ENCODE measurements at regions not wholly inside any gene's neighbourhood (a gene's known extent, or its start where the extent isn't known, plus 50 kb on each side); places are given as distances from the start of the nearest gene placed in this dataset.

DNA sequence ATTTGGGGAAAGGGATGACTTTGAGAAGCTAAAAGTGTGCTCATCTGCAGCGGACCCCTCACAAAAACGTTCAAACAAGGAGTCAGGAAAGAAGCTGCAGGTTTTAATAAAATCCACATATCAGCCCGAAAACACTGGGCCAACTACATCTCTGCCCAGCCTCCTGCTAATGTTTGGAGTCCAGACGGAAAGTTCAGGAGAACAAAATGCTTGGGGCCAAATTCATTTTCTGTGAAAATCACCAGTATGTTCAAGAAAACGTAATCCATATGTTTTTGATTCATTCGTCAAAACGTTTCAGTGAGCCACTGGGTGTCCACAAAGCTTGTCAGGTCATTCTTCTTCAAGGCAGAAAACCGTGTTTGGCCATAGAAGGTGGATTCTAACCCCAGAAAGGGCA is 87.5 kb upstream of the GAS1 start:
- no peak overlapping the region for H3K9ac ChIP-seq (ENCODE audit: control insufficient read depth, extremely low read depth, insufficient read depth, low read length)
- no peak overlapping the region for H3K4me2 ChIP-seq (ENCODE audit: control insufficient read depth, extremely low read depth, insufficient read depth, low read depth, low read length)
- TF ChIP-seq EZH2 (IDR thresholded peaks at IDR 0.05; ENCODE audit: low read length) = no peak
- TF ChIP-seq, protein P1, sequence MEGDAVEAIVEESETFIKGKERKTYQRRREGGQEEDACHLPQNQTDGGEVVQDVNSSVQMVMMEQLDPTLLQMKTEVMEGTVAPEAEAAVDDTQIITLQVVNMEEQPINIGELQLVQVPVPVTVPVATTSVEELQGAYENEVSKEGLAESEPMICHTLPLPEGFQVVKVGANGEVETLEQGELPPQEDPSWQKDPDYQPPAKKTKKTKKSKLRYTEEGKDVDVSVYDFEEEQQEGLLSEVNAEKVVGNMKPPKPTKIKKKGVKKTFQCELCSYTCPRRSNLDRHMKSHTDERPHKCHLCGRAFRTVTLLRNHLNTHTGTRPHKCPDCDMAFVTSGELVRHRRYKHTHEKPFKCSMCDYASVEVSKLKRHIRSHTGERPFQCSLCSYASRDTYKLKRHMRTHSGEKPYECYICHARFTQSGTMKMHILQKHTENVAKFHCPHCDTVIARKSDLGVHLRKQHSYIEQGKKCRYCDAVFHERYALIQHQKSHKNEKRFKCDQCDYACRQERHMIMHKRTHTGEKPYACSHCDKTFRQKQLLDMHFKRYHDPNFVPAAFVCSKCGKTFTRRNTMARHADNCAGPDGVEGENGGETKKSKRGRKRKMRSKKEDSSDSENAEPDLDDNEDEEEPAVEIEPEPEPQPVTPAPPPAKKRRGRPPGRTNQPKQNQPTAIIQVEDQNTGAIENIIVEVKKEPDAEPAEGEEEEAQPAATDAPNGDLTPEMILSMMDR (optimal IDR thresholded peaks at IDR 0.05 in 1 of 3, IDR thresholded peaks at IDR 0.05 in 1 of 3, conservative IDR thresholded peaks at IDR 0.05 in 1 of 3; ENCODE audit: extremely low read depth in 1 of 3, insufficient read depth in 2 of 3, low read length in 3 of 3) = no peak

DNA sequence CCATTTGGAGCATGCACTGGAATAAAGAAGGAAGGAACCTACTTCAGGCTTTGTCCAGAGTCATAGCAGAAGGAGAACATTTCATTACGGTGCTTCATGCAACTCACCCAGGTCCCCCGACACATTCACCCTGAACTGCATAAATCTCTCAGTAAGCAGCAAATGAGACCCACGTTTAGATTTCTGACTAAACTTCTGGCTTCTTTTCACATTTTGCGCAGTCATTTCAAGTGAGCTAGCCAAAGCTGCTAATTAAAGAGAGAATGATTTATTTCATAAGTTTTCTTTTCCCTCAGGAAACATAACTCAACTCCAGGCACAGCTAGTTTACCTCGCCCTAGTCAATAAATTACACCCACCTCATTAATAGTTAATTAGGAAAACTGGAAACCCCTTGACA is 88.6 kb upstream of the GAS1 start:
- no peaks in the 10 kb centered on the region for H3K36me3 ChIP-seq (ENCODE audit: control insufficient read depth in 2 of 2, extremely low read depth in 1 of 2, insufficient read depth in 2 of 2, low read length in 2 of 2)
- H3K27me3 ChIP-seq (ENCODE audit: control insufficient read depth, extremely low read depth, insufficient read depth, low read length) = no peaks in the 10 kb centered on the region
- no peak overlapping the region for H2AFZ ChIP-seq (ENCODE audit: control insufficient read depth, low read length)
- H3K9me3 ChIP-seq (ENCODE audit: control insufficient read depth, low read depth, low read length) = no peaks in the 10 kb centered on the region
- DNase-seq (ENCODE audit: low read depth, low spot score) (no peak), FAIRE-seq (no peak)
- H3K4me3 ChIP-seq (ENCODE audit: control insufficient read depth in 2 of 3, extremely low read depth in 1 of 3, insufficient read depth in 2 of 3, low read depth in 1 of 3, low read length in 3 of 3) = no peak overlapping the region
- no peaks in the 10 kb centered on the region for H4K20me1 ChIP-seq (ENCODE audit: control insufficient read depth, extremely low read depth, insufficient read depth, low read length)
- TF ChIP-seq, protein P1 (optimal IDR thresholded peaks at IDR 0.05 in 1 of 3, IDR thresholded peaks at IDR 0.05 in 1 of 3, conservative IDR thresholded peaks at IDR 0.05 in 1 of 3; ENCODE audit: extremely low read depth in 1 of 3, insufficient read depth in 2 of 3, low read length in 3 of 3) = no peak
- no peak for TF ChIP-seq EZH2 (IDR thresholded peaks at IDR 0.05; ENCODE audit: low read length)
- dilution Hi-C loops (cut with MboI; ENCODE audit: extremely low pct_ligation_motif_present, low sequenced_read_pairs) = no loop called here
- H3K4me1 ChIP-seq (ENCODE audit: control insufficient read depth, extremely low read depth, insufficient read depth, low read length) = no peaks in the 10 kb centered on the region
- no peak overlapping the region for H3K4me2 ChIP-seq (ENCODE audit: control insufficient read depth, extremely low read depth, insufficient read depth, low read depth, low read length)
- H3K27ac ChIP-seq (ENCODE audit: control insufficient read depth, insufficient read depth, low read length) = no peak overlapping the region
- H3K9me1 ChIP-seq (ENCODE audit: control insufficient read depth, extremely low read depth, insufficient read depth, low read length) = no peaks in the 10 kb centered on the region
- no peak overlapping the region for H3K9ac ChIP-seq (ENCODE audit: control insufficient read depth, extremely low read depth, insufficient read depth, low read length)
- no peaks in the 10 kb centered on the region for H3K79me2 ChIP-seq (ENCODE audit: control insufficient read depth, insufficient read depth, low read length)

More for the DNA sequence above, 87.5 kb upstream of the GAS1 start:
- Histone ChIP-seq H3K36me3 (ENCODE audit: control insufficient read depth in 2 of 2, extremely low read depth in 1 of 2, insufficient read depth in 2 of 2, low read length in 2 of 2) (no peaks in the 10 kb centered on the region), H3K4me1 (ENCODE audit: control insufficient read depth, extremely low read depth, insufficient read depth, low read length) (no peaks in the 10 kb centered on the region), H4K20me1 (ENCODE audit: control insufficient read depth, extremely low read depth, insufficient read depth, low read length) (no peaks in the 10 kb centered on the region), H3K4me3 (ENCODE audit: control insufficient read depth in 2 of 3, extremely low read depth in 1 of 3, insufficient read depth in 2 of 3, low read depth in 1 of 3, low read length in 3 of 3) (no peak overlapping the region), H3K27ac (ENCODE audit: control insufficient read depth, insufficient read depth, low read length) (no peak overlapping the region), H3K27me3 (ENCODE audit: control insufficient read depth, extremely low read depth, insufficient read depth, low read length) (no peaks in the 10 kb centered on the region), H2AFZ (ENCODE audit: control insufficient read depth, low read length) (no peak overlapping the region), H3K79me2 (ENCODE audit: control insufficient read depth, insufficient read depth, low read length) (no peaks in the 10 kb centered on the region), H3K9me3 (ENCODE audit: control insufficient read depth, low read depth, low read length) (no peaks in the 10 kb centered on the region), H3K9me1 (ENCODE audit: control insufficient read depth, extremely low read depth, insufficient read depth, low read length) (no peaks in the 10 kb centered on the region)
- DNase-seq (ENCODE audit: low read depth, low spot score) = no peak
- dilution Hi-C loops (cut with MboI; ENCODE audit: extremely low pct_ligation_motif_present, low sequenced_read_pairs) = no loop called here
- no peak for FAIRE-seq
